Stimulated activated CD8-positive, alpha-beta memory T cell treated with anti-CD3 and anti-CD28 coated beads, Interleukin-4, amount 100 ng/mL, for 4 hours (primary cell): ENCODE measurements at regions not wholly inside any gene's neighbourhood (a gene's known extent, or its start where the extent isn't known, plus 50 kb on each side); places are given as distances from the start of the nearest gene placed in this dataset.
"Not testable (repeated sequence)": the region's sequence is repeated elsewhere in the genome, so short reads cannot be mapped to it uniquely, and the experiment has no call there.

Experiments used
- DNase-seq, 2 donors: peaks; one replicate each; pipeline ENCODE4 v3.0.0-alpha.2; 2020; ENCODE audit warnings: low read depth in 2 of 2, low spot score in 1 of 2

GRCh38 chrX:87924619-87925018 lies 407.0 kb downstream of the KLHL4 start:
- no peak for DNase-seq

GRCh38 chrX:87941841-87942240 lies 424.2 kb downstream of the KLHL4 start:
- no peak for DNase-seq

- DNase-seq = no peak
Measured at GRCh38 chrX:87961471-87961870, 443.9 kb downstream of the KLHL4 start.

GRCh38 chrX:87968118-87968517 lies 450.5 kb downstream of the KLHL4 start:
- no peak for DNase-seq

GRCh38 chrX:87972121-87972520 lies 454.5 kb downstream of the KLHL4 start:
- DNase-seq = not testable (repeated sequence)

GRCh38 chrX:87975365-87975764 lies 457.8 kb downstream of the KLHL4 start:
- no peak for DNase-seq

GRCh38 chrX:88007873-88008272 lies 490.3 kb downstream of the KLHL4 start:
- DNase-seq = not testable (repeated sequence)

GRCh38 chrX:88024022-88024421 lies 506.4 kb downstream of the KLHL4 start:
- no peak for DNase-seq

GRCh38 chrX:88072339-88073030 lies 554.9 kb downstream of the KLHL4 start:
- DNase-seq = no peak

- no peak for DNase-seq
Measured at GRCh38 chrX:88101968-88102367, 584.4 kb downstream of the KLHL4 start.

- DNase-seq = no peak
Measured at GRCh38 chrX:88135735-88136134, 611.3 kb upstream of the CPXCR1 start.

GRCh38 chrX:88136328-88136727 lies 610.7 kb upstream of the CPXCR1 start:
- DNase-seq = no peak

- DNase-seq = no peak
Measured at GRCh38 chrX:88146577-88146976, 600.4 kb upstream of the CPXCR1 start.

- no peak for DNase-seq
Measured at GRCh38 chrX:88170553-88170952, 576.5 kb upstream of the CPXCR1 start.

GRCh38 chrX:88173932-88174440 lies 573.0 kb upstream of the CPXCR1 start:
- DNase-seq = not testable (repeated sequence)

- DNase-seq = no peak
Measured at GRCh38 chrX:88202149-88202548, 544.9 kb upstream of the CPXCR1 start.

- no peak for DNase-seq
Measured at GRCh38 chrX:88244066-88244465, 503.0 kb upstream of the CPXCR1 start.

- DNase-seq = no peak
Measured at GRCh38 chrX:88284844-88285243, 462.2 kb upstream of the CPXCR1 start.

GRCh38 chrX:88313972-88314371 lies 433.1 kb upstream of the CPXCR1 start:
- DNase-seq = not testable (repeated sequence)

GRCh38 chrX:88325634-88326033 lies 421.4 kb upstream of the CPXCR1 start:
- DNase-seq = no peak

GRCh38 chrX:88355252-88355651 lies 391.8 kb upstream of the CPXCR1 start:
- no peak for DNase-seq

- no peak for DNase-seq
Measured at GRCh38 chrX:88366314-88366713, 380.7 kb upstream of the CPXCR1 start.

GRCh38 chrX:88378406-88378805 lies 368.6 kb upstream of the CPXCR1 start:
- DNase-seq = no peak
